Fibroblast of pulmonary artery (primary cell): ENCODE measurements at regions not wholly inside any gene's neighbourhood (a gene's known extent, or its start where the extent isn't known, plus 50 kb on each side); places are given as distances from the start of the nearest gene placed in this dataset.

Experiments
- DNase-seq: peaks from one replicate; pipeline ENCODE4 v3.0.0-alpha.2; 2010; ENCODE audit warnings: low read depth
- H3K4me3 ChIP-seq: replicated peaks from 2 replicates; pipeline ENCODE4 v1.5.1; 2011; ENCODE audit warnings: low read depth, mild to moderate bottlenecking, control low read depth, low read length, moderate library complexity
- CTCF ChIP-seq: IDR thresholded peaks from 2 replicates; pipeline ENCODE4 v1.5.1; 2011; ENCODE audit warnings: mild to moderate bottlenecking, control low read depth, low read length, inconsistent platforms; ENCODE audit errors: missing control alignments

GRCh38 chr2:61763605-61764034, 90.2 kb downstream of the FAM161A start:
- peak; percentile 90 for DNase-seq
- peak overlapping the region; percentile 86 for H3K4me3 ChIP-seq
- peak; percentile 25 for TF ChIP-seq CTCF

DNA sequence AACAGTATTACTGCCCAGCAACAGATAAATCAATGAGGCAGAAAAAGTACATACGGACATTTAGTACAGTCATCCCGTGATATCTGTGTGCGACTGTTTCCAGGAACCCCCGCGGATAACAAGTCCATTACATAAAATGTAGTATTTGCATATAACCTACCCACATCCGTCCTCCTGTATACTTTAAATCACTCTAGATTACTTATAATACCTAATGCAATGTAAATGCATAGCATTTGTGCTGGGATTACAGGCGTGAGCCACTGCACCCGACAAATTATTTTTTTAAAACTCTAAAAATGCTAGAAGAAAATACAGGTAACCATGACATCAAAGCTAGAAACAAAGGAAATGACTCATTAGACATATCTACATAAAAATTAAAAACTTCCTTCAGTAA, 91.6 kb downstream of the FAM161A start:
- no peak overlapping the region for H3K4me3 ChIP-seq
- TF ChIP-seq CTCF: no peak

DNA sequence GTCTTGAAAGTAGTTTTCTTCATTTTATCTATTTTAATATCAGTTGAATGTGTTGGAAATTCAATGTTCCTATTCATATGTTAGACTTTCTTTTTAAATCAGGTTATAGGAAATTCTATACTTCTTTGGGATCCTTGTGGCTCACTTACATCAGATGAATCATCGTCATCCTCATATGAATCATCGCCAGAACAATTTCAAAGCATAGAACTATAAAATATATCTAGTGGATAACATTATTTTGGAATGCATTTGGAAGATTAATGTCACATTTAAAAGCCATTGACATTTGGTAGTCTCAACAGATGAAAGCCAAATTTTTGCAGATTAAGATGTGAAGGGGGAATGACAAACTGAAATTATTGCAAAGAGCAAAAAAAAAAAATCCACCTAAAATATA, 94.1 kb downstream of the FAM161A start:
- no peak overlapping the region for H3K4me3 ChIP-seq
- no peak for TF ChIP-seq CTCF
- DNase-seq: peak; percentile 64

More for the DNA sequence above, 91.6 kb downstream of the FAM161A start:
- no peak for DNase-seq

GRCh38 chr2:61759005-61759404, 94.9 kb downstream of the FAM161A start:
- TF ChIP-seq CTCF: no peak
- H3K4me3 ChIP-seq: no peak overlapping the region
- DNase-seq: peak; percentile 87

DNA sequence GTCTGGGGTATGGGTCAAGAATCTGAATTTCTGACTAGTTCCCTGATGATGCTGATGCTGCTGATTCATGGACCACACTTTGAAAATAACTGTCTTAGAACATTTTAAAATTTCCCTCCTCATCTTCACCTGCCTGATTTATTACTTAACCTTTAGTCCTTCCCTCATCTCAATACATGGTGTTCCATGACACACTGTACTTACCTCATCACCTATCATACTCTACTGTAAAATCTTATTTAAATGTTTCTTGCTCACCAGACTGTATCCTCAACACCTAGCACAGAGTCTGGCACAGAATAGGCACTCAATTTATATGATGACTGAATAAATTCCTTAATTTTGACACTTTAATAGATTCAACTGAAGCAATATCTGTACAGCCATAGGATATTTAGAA, 95.7 kb downstream of the FAM161A start:
- DNase-seq: no peak
- no peak for TF ChIP-seq CTCF
- no peak overlapping the region for H3K4me3 ChIP-seq

- no peak for TF ChIP-seq CTCF
- H3K4me3 ChIP-seq: no peak overlapping the region
- DNase-seq: no peak
Observed at GRCh38 chr2:61753512-61753911, 100.3 kb downstream of the FAM161A start.

DNA sequence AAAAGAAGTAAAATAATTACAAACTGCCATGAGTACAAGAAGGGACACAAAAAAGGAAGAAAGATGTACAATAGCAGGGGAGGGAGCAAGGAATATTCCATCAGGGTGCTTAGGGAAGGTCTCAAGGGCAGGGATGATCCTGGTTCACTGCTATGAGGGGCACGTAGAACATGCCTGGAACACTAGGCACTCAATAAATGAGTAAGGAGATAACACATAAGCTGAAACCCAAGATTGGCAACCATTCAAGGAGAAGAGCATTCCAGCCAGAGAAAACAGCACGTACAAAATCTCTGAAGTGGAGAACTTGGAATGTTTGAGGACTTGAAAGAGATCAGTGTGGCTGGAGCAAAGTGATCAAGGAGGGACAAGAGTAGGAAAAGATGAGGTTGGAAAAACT, 103.2 kb downstream of the FAM161A start:
- no peak for TF ChIP-seq CTCF
- peak; percentile 53 for DNase-seq
- H3K4me3 ChIP-seq: no peak overlapping the region
